ENCODE measurements at regions not wholly inside any gene's neighbourhood (a gene's known extent, or its start where the extent isn't known, plus 50 kb on each side); places are given as distances from the start of the nearest gene placed in this dataset.

- TF ChIP-seq CTCF (IDR thresholded peaks at IDR 0.05; ENCODE audit: low read length) = no peak
- no peak for TF ChIP-seq EZH2 (IDR thresholded peaks at IDR 0.05; ENCODE audit: borderline replicate concordance, low read length)
Measured at GRCh38 chr1:88371436-88372023, 312.5 kb upstream of the PKN2 start.

All from OCI-LY1 (cell line).